GM12891 (cell line): ENCODE measurements at regions not wholly inside any gene's neighbourhood (a gene's known extent, or its start where the extent isn't known, plus 50 kb on each side); places are given as distances from the start of the nearest gene placed in this dataset.
A peak's percentile ranks its signal among the peaks of the same experiment; 100 is the strongest.
"Not testable (repeated sequence)": the region's sequence is repeated elsewhere in the genome, so short reads cannot be mapped to it uniquely, and the experiment has no call there.

Experiments
- DNase-seq: peaks from one replicate; pipeline ENCODE4 v3.0.0; 2011; ENCODE audit warnings: low spot score; ENCODE audit not compliant: insufficient read length
- FAIRE-seq: peaks from 2 replicates; lab custom pipeline; 2011; peaks lifted over from hg19 to GRCh38; lab: Jason Lieb, UNC
- PAX5 ChIP-seq: IDR thresholded peaks from 2 replicates; pipeline ENCODE4 v1.6.1; 2011; ENCODE audit warnings: low read length, moderate library complexity, mild to moderate bottlenecking; ENCODE audit not compliant: insufficient read depth, severe bottlenecking
- POLR2A ChIP-seq: IDR thresholded peaks from 2 replicates; pipeline ENCODE4 v1.6.1; 2011; ENCODE audit warnings: low read depth, low read length, control low read depth
- POLR2AphosphoS5 ChIP-seq: IDR thresholded peaks from 2 replicates; pipeline ENCODE4 v1.6.1; 2011; ENCODE audit warnings: low read depth, low read length, control low read depth
- POU2F2 ChIP-seq: IDR thresholded peaks from 2 replicates; pipeline ENCODE4 v1.6.1; 2011; ENCODE audit warnings: low read depth, mild to moderate bottlenecking, control low read depth, low read length, moderate library complexity
- SPI1 ChIP-seq: IDR thresholded peaks from 2 replicates; pipeline ENCODE4 v1.6.1; 2011; ENCODE audit warnings: low read depth, low read length, control low read depth
- TAF1 ChIP-seq: IDR thresholded peaks from 2 replicates; pipeline ENCODE4 v1.6.1; 2011; ENCODE audit warnings: low read depth, low read length, control low read depth

DNA sequence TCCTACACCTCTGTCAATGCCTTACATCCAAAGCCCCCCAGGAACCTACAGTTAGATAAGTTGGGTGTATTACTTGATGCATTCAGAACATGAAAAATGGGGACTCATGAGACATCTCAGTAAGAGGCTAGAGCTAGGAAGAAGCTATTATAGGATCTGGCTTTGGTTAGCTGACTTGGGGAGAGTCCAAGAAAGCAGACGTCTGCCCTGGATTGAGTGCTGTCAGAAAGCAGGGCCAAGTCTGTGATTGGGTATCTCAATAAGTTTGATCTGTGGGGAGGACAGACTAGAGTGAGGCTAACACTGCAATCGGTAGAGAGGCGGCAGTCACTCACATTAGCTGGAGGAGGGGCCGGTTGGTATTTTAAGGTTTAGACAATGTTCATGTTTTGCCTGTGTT, 79.4 kb upstream of the LRFN2 start:
- no peak for TF ChIP-seq TAF1
- TF ChIP-seq PAX5: no peak
- no peak for TF ChIP-seq SPI1
- TF ChIP-seq POLR2A: no peak
- DNase-seq (no peak), FAIRE-seq (no peak)

DNA sequence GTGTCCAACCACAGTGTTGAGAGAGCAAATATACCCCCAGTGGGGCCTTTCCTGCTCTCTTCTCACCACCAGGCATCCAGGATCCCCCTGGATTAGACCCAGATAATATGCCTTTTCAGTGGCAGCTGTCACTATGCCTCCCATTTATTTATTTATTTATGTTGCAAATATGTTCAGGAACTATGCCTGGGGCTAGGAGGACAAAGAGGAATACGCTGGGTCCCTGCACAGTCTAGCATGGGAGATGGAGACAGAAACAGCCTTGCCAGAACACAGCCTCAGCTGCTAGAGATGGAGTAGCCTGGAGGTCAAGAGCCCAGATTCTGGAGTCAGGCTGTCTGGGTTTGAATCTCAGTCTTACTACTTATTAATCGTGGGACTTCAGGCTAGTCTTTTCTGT, 74.6 kb upstream of the LRFN2 start:
- TF ChIP-seq TAF1 (no peak), PAX5 (no peak), POU2F2 (no peak), POLR2A (no peak), POLR2AphosphoS5 (no peak), SPI1 (no peak)
- DNase-seq (no peak), FAIRE-seq (no peak)

DNA sequence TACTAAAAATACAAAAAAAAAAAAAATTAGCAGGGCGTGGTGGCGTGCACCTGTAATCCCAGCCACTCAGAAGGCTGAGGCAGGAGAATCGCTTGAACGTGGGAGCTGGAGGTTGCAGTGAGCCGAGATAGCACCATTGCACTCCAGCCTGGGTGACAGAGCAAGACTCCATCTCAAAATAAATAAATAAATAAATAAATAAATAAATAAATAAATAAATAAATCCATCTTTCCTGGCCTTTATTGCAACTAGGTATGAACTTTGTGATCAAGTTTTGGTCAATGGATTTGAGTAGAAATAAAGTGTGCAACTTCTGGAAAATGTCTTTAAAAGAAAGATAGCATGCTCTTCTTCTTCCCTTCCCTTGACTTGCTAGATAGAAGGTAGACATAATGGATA, 69.6 kb upstream of the LRFN2 start:
- not testable (repeated sequence) for FAIRE-seq, DNase-seq

DNA sequence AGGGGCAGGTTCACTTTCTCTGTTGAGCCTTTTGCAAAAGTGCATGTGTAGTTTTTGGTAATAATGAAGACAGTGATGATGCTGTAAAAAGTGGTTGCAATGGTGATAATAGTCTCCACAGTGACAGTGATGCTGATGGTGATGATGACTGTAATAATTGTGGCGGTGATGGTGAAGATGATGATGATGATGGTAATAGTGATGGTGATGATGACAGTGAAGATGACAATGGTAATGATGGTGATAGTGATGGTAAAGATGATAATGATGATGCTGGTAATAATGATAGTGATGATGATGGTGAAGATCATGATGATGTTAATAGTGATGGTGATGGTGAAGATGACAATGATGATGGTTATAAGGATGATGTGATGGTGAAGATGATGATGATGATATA, 67.7 kb upstream of the LRFN2 start:
- TF ChIP-seq POLR2AphosphoS5: no peak
- FAIRE-seq (peak; percentile 63), DNase-seq (no peak)

GRCh38 chr6:40645043-40645442, 57.9 kb upstream of the LRFN2 start:
- TF ChIP-seq POLR2AphosphoS5: no peak
- TF ChIP-seq POLR2A: no peak
- no peak for TF ChIP-seq PAX5
- TF ChIP-seq TAF1: no peak
- TF ChIP-seq POU2F2: no peak
- no peak for TF ChIP-seq SPI1
- no peak for DNase-seq
- no peak for FAIRE-seq

GRCh38 chr6:40642837-40643236, 55.7 kb upstream of the LRFN2 start:
- FAIRE-seq: no peak
- TF ChIP-seq TAF1 (no peak), POLR2A (no peak), POLR2AphosphoS5 (no peak), POU2F2 (no peak), SPI1 (no peak), PAX5 (no peak)
- DNase-seq: no peak

- DNase-seq (no peak), FAIRE-seq (no peak)
- no peak for TF ChIP-seq POLR2A
- no peak for TF ChIP-seq TAF1
- no peak for TF ChIP-seq POU2F2
- TF ChIP-seq PAX5: no peak
- no peak for TF ChIP-seq POLR2AphosphoS5
- no peak for TF ChIP-seq SPI1
These were observed 55.0 kb upstream of the LRFN2 start for GRCh38 chr6:40642190-40642589.

DNA sequence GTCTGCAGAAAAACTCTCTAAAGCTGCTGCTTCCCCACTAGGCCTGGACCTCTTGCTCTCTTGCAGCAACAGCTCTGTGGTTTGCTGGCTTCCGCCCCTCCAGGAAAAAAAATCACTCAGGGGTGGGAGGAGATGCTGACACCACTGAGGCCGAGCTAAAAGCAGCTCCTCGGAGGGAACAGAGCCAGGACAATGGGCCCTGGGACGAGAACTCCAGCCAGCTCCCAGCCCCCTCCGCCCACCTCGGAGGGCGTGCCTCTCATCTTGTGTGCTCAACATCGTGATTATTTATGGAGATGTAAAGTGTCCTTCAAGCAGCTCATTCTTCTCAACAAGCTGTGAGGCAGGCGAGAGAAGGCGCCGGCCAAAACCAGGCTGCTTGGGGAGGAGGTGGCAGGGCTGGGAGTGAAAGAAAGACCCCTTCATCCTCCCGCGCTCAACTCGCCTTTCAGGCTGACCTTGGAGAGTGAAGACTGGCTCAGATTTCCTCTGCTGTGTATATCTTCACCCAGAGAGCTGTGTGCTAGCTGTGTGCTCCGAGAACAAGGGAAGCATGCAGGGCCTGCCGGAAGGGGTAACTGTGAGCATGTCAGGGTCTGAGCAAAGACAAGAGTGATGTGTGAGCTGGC, 53.5 kb upstream of the LRFN2 start:
- DNase-seq: no peak
- TF ChIP-seq POU2F2 (no peak), POLR2A (no peak), TAF1 (no peak), SPI1 (no peak), POLR2AphosphoS5 (no peak), PAX5 (no peak)
- no peak for FAIRE-seq
